GM19372 (cell line): ENCODE measurements at regions not wholly inside any gene's neighbourhood (a gene's known extent, or its start where the extent isn't known, plus 50 kb on each side); places are given as distances from the start of the nearest gene placed in this dataset.
"Not testable (repeated sequence)": the region's sequence is repeated elsewhere in the genome, so short reads cannot be mapped to it uniquely, and the experiment has no call there.

Experiments
- ATAC-seq: cut with Tn5 transposase; IDR thresholded peaks from one replicate; pipeline ENCODE4 v1.9.1; 2021; ENCODE audit warnings: mild to moderate bottlenecking, low read depth, moderate library complexity; ENCODE audit not compliant: unreplicated experiment

GRCh38 chr2:64792300-64792699 is 138.6 kb upstream of the SERTAD2 start:
- no peak for ATAC-seq

GRCh38 chr2:64792995-64793639 is 139.4 kb upstream of the SERTAD2 start:
- no peak for ATAC-seq

GRCh38 chr2:64793701-64794100 is 140.0 kb upstream of the SERTAD2 start:
- ATAC-seq, result no peak

- no peak for ATAC-seq
Observed at GRCh38 chr2:64794426-64794995, 140.8 kb upstream of the SERTAD2 start.

- no peak for ATAC-seq
Observed at GRCh38 chr2:64795024-64795592, 141.4 kb upstream of the SERTAD2 start.

GRCh38 chr2:64796926-64797325 is 143.2 kb upstream of the SERTAD2 start:
- ATAC-seq, result no peak

- no peak for ATAC-seq
Observed at GRCh38 chr2:64797881-64798575, 144.3 kb upstream of the SERTAD2 start.

- ATAC-seq, result no peak
Observed at GRCh38 chr2:64799592-64800252, 146.0 kb upstream of the SERTAD2 start.

- no peak for ATAC-seq
Observed at GRCh38 chr2:64803776-64804175, 150.1 kb upstream of the SERTAD2 start.

- ATAC-seq, result no peak
Observed at GRCh38 chr2:64804651-64805050, 150.9 kb upstream of the SERTAD2 start.

- ATAC-seq, result peak; percentile 62
Observed at GRCh38 chr2:64807417-64807816, 153.7 kb upstream of the SERTAD2 start.

GRCh38 chr2:64808092-64808491 is 154.4 kb upstream of the SERTAD2 start:
- ATAC-seq, result no peak

- ATAC-seq, result no peak
Observed at GRCh38 chr2:64808754-64809153, 155.0 kb upstream of the SERTAD2 start.

- ATAC-seq, result no peak
Observed at GRCh38 chr2:64809216-64809615, 155.5 kb upstream of the SERTAD2 start.

- no peak for ATAC-seq
Observed at GRCh38 chr2:64812285-64812684, 158.6 kb upstream of the SERTAD2 start.

- ATAC-seq, result no peak
Observed at GRCh38 chr2:64814007-64814406, 160.3 kb upstream of the SERTAD2 start.

GRCh38 chr2:64816526-64816925 is 162.8 kb upstream of the SERTAD2 start:
- not testable (repeated sequence) for ATAC-seq

- ATAC-seq, result no peak
Observed at GRCh38 chr2:64817453-64817852, 163.7 kb upstream of the SERTAD2 start.

GRCh38 chr2:64818664-64819060 is 164.9 kb upstream of the SERTAD2 start:
- no peak for ATAC-seq

- no peak for ATAC-seq
Observed at GRCh38 chr2:64819361-64819760, 165.6 kb upstream of the SERTAD2 start.
